NCI-H748 (cell line): ENCODE measurements at regions not wholly inside any gene's neighbourhood (a gene's known extent, or its start where the extent isn't known, plus 50 kb on each side); places are given as distances from the start of the nearest gene placed in this dataset.
A peak's percentile ranks its signal among the peaks of the same experiment; 100 is the strongest.

Experiments
- DNase-seq: peaks from one replicate; lab custom pipeline; 2025; ENCODE audit not compliant: unreplicated experiment; lab: John Stamatoyannopoulos, UW

DNA sequence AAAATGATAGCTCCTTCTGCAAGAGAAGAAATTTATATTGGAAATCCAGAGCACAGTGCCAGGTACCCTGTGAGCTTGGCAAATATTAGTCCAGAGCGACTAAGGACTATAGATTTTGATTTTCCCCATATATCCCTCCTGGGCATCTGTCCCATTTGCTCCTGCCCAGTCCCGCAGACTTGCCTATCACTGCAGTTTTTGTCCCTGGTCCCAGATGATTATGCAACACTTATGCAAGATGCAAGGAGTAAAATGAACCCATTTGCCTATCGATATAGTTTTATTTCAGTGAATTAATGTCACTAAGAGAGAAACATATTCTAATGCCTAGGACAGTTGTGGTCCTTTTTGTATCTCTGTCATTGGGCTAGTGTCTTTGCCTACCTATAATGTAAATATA lies 215.9 kb upstream of the BMP4 start:
- no peak for DNase-seq

DNA sequence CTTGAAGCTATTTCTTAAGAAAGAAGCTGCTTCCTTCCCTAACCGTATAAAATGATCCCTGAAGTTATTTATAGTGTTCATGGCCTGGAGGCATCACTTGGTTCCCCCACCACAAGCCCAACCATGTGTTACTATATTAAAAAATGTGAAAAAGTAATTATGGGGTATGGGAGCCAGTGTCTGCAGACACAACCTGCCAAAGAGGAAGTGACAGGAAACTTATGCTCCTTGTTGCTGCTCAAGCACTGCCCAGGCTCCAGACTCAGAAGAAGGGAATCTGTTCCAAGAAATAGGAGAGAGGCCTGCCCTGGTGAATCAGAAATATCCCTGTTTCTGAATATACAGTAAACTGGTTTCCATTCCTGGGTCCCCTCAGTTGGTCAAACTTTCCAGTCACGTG lies 217.2 kb upstream of the BMP4 start:
- no peak for DNase-seq

DNA sequence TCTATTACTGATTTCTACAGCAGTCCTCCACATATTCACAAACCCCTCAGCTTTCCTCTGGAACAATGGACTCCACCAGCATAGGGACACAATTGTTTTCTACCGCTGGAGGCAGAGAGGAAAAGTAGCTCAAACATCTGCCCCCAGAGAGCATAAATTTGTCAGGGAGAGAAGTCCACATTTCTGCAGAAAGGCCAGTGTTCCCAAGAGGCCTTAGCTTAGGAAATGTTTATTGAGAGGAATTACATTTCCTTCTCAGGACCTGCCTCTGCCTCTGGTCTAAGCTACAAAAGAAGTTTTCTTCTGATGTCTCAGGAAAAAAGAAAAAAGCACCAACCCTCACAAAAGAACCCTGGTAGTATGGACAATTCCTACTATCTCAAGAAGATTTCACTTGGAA lies 217.8 kb upstream of the BMP4 start:
- no peak for DNase-seq

DNA sequence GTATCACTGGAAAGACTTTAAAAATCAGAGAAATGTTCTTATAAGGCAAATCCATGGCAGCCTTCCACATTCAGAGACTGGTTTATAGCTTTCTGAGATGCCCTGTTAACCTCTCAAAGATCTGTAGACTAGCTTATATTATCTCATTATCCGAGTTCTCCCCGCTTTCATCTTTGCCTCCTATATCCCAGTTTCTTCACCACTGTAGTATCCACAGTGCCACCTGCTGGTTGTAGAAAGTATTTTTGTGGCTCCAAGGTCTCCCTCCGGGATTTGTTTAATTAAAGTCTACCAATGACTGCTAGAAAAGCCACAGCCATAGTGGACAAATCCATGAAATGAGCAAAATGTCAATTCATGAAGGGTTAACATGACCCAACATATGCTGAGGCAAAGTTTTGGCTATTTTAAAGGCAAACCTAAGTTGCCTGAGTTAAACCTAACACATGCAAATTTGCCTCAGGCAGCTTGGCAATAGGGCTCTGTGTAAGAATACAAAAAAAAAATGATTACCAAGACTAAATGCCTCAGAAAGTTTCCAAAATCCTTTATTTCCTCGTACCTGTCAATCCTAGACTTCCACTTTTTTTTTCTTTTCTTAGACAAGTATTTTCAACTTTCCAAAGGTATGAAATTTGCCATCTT lies 218.8 kb upstream of the BMP4 start:
- DNase-seq, result peak; percentile 68

DNA sequence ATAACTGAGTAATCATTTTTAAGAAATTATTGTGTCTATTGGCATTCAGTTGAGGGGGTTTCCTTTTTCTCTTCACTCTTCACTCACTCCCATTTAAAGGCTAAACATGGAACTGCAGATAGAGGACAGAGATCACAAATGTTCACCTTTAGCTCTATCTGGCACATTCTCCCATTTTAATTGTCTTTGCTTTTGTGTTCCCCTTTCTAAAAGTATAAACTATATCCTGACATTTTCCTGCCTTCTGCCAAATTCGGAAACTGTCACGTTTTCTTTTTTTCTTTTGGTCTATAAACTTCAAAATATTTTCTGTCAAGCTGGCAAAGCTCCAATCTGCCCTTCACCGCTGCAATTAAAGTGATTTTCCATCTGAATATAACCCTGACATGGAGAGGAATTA lies 219.8 kb upstream of the CDKN3 start:
- no peak for DNase-seq

DNA sequence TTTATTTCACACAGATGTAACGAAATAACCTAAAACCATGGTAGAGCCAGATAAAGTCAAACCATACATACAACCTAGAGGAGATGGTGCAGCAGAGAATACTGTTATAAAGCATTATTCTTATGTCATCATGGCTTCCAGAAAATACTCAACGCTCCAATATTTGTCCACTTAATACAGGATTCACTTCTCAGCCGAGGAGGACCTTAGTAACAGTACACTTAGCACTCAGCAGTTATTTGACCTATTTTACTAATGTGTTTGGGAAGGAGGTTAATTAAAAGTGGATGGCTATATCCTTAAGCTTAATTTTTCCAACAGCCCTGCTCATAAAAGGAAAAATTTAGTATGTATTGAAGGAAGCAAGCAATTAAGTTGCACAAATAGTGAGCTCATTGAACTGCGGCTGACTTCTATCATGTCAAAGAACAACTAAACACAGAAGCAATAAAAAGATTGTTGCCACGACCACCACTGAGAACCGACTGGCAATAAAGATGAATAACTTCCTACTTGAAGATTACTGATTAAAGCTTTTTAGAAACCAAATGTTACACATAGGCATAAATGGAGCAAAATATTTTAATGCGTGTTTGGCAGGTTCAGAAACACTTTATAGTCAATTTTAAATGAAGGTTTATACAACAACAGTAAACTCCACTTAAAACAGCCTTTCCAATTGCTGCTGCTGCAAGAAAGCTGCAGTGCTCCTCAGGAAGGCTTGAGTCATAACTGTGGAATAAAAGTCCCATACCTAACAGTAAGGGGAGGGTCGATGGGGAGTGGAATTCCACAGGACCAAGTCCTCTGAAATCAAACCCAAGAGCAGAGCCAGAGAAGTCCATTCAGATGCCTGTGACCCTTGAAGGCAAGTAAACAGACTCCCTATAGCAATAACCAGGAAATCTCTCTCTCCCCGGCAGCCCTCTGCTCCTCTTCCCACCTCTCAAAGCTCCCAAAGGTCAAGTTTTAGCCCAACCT lies 218.9 kb upstream of the CDKN3 start:
- peak; percentile 58 for DNase-seq

DNA sequence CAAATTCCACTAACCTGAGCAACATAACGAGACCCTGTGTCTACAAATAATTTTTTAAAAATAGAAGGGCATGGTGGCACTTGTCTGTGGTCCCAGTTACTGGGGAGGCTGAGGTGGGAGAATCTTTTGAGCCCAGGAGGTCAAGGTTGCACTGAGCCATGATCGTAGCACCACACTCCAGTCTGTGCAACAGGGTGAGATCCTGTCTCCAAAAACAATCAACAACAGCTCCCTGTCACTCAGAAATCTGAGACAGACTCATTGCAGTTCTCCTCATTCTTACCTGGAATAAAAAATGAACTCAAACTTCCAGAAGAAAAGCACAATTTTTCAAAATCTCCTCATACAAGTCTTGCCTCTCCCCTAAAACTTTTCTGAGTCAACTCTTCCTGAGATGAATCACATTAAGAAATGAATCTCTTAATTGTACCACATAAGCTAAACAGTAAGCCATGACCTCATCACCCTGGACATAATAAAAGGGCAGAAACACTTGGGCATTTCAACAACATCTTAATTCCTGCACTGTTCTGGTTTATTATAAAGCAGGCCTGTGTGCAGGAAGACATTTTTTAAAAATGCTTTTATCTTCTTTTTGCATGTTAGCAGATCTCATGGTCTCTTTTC lies 214.3 kb upstream of the CDKN3 start:
- no peak for DNase-seq

DNA sequence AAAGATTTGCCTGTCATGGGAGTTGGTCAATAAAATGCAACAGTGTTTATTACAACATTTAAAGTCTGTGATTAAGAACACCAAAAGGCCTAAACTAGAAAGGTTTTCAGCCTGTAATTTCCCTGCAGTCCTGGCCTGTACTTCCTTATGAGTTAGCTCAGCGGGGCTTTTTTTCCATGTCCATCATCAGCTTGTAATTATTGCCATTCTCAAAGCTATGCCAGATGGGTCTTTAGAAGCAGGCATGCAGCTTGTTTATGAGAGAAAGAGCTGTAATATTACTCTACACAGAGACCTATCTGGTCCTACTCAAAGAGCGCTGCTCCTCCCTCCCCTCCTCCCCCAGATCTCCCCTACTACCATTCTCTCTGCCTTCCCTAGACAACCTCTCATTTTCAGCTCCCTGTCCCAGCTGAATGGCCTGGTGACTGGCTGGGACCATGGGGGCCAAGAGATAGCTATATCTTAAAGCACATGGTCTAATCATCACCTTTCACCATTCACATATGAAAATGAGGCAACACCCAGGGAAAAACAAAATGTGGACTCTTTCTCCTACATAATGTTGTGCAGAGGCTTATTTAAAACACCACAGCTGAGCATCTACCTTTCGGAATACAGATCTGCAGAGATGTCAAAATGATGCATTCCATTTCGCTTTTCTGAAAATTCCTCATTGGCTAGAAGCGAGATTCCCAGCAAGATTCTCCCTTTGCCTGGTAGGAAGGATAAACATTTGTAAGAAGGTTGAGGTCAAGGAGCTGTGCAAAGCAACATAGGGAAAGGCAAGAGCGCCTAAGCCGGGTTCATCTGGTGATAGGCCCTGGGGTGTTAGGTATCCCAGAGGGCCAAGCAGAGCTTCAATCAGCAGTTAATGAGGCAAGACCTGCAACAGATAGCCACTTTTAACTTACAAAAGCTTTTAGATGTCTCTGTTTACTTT lies 209.7 kb upstream of the CDKN3 start:
- DNase-seq, result peak; percentile 44

DNA sequence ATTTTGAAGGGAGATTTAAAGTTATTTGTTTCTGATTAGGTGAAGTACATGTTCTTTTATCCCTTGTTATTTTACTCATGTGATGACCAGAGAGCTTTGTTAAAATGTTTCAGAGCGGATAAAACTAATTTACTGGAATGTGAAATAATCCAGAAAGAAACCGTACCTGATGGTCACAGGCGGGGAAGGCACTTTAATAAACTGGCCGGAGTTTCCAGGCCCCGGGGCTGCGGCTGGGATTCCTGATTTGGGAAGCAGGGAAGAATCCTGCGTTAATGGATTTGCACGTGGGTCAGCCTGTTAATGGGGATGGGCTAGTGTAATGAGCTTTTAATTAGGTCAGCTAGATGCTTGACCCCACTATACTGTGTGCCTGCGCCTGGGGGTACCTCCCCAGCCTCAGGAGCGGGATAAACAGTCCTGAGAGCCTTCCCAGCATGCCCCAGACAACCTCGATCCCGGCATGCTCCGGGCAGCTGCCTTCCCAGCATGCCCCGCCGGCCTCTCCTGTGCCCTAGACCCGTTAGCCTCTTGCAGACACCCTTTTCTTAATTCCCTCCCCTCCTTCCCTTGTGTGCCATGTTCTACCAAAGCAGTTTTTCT lies 208.6 kb upstream of the CDKN3 start:
- DNase-seq, result no peak

DNA sequence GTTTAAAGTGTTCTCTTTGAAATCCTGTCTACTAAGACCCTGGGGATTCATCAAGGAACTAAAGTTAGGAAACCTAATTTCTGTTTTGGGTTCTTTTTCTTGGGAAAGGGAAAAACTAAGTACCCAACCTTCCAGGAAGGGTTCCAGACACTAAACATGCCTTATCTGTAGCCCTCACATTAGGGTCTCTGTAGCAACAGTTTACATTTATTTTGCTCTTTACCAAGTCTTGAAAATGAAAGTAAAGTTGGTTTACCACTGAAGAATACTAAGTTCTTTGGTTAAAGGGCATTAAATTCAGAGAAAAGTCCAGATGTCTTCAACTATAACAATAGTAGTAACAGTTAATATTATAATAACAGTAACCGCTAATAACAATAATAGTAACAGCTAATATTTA lies 207.5 kb upstream of the CDKN3 start:
- no peak for DNase-seq

DNA sequence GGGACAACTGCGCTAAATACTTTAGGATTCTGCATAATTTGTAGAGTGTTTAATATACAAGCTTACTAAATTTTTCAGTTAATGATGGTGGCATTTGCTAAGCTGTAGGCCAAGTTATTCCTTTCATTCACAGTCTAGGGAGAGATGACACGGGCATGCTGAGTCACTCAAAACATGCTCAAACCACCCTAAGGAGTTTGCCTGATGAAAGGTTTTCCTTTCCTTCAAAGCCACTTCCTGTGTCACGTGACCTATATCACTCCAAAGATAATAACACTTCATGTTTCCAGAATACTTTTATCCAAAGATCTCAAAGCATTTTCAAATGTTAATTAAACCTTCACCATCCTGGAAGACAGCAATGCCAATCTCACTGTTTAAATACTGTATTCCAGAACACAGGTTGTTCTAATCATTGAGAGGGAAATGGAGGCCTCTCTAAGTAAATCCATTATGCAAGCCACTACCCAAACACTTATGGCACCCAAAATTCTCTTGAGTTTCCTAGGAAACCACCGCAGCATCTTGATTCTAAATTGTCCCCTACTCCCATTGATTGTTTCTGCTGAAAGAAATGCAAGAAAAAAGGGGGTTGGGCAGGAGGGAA lies 207.0 kb upstream of the CDKN3 start:
- no peak for DNase-seq

DNA sequence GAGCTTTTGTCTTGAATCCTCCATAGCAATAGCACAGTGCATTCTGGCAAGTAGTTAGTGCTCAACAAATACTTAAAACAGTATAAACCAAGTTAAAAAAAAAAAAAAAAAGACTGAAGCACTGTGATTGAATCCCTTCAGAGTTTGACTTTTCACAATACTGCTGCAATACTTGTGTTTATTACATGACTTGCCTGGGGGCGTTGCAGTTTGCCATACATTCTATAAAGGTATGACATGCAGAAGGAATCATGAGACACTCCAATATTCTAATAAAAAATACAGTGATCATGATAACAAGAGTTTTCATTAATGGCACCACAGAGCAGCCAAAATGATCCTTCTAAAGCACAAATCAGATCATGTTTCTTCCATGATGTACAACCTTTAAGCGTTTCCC lies 205.0 kb upstream of the CDKN3 start:
- no peak for DNase-seq

DNA sequence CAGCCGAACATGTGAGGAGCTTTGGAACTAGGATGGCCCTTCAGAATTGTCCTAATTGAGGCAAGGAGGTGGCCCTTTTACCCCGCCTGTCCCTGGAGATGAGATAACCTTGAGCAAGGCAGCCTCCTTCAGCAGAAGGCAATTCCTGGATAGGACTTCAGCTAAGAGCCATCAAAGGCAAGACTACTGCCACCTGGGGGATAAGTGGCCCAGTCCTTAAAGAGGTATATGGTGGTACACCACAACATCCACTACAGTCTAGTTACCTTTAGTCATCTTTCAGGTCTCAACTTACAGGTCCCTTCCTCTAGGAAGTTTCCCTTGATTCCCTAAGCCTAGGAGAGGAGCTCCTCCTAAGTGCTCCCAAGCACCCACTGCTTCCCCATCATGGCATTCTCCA lies 204.2 kb upstream of the CDKN3 start:
- DNase-seq, result no peak

DNA sequence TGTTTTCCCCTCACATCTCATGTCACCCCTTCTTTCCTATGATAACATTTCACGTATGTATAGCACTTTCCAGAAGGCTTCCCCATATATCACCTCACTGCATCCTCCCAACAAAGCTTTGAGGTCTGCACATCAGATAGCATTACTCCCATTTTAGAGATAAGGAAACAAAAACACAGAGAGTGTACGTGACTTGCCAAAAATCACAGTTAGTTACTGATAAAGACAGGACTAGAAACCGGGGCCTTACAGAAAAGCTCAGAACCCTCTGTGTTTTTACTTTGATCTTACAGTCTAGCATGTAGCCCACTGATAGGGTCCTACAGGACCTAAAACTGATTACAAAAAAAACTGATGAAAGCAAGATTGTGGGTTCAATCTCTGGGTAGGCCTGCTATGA lies 202.9 kb upstream of the CDKN3 start:
- no peak for DNase-seq

DNA sequence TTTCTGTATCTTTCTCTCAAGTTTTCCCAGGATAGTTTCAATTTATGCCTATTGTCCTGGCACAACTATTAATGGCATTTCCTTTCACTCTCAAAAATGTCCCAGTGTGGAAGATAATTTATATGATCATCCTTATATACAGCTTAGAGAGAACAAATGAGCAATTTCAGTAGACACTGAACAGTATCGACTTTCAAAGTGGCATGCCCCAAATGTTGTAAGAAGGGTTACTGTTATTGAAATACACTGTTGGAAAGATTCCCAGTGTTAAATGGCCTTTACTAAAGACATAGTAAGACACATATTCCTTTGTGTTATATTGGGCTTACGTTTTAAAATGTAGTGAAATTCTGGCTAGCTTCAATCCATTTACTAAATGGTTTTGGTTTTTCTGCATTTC lies 202.3 kb upstream of the CDKN3 start:
- no peak for DNase-seq

DNA sequence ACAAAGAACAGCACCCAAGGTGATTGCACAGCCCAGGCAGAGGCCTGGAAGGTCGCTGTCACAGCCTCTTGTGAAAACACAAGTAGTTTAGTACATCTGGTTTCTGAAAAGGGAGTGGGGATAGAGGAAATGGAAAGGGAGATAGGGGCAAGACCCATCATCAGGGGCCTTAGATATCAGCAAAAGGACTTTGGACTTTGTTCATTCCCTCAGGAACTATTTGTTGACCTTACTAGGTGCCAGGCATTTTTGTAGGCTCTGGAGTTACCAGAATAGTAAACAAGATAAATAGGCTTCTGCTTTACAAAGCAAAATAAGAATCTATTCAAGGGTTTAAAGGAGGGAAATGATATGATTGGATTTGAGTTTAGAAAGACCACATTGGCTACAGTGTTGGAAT lies 199.4 kb upstream of the CDKN3 start:
- DNase-seq, result no peak

DNA sequence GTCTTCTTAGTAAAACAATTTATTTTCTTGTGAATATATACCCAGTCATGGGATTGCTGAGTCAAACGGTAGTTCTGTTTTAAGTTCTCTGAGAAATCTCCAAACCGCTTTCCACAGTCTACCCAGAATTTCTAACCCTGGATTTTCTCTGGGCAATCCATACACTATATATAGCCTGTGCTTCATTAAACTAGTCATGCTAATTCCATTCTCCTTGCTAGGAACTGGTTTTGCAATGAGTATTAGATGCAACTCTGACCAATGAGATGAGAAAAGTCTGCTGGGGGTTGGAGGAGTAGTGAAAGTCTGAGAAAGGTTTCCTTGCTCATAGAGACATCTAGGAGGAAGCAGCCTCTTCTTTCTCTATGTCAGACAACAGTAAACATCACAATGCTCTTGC lies 196.1 kb upstream of the CDKN3 start:
- DNase-seq, result no peak

DNA sequence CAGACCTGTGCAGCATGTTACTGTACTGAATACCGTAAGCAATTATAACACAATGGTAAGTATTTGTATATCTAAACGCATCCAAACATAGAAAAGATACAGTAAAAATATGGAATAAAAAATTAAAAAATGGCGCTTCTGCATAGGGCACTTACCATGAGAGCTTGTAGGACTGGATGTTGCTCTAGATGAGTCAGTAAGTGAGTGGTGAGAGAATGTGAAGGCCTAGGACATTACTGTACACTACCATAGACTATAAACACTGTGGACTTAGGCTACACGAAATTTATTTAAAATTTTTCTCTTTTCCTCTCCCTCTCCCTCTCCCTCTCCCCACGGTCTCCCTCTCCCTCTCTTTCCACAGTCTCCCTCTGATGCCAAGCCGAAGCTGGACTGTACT lies 194.5 kb upstream of the CDKN3 start:
- no peak for DNase-seq

DNA sequence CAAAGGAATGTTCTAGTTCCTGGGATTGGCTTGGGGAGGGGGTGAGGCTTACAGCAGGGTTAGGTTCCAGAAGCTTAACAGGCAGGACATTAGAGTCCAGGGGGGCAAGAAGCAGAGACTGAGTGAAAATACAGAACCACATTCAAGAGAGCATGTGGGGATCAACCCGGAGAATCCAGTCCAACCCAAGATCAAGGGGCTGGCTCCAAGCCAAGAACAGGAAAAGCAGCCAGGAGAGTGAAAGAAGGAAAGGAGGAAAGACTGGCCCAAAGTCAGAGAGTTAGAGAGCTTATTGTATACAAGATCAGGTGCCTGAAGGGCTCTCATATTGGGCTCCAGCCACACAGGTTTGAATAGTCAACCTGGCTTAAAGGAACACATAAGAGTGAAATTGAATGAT lies 190.3 kb upstream of the CDKN3 start:
- no peak for DNase-seq

DNA sequence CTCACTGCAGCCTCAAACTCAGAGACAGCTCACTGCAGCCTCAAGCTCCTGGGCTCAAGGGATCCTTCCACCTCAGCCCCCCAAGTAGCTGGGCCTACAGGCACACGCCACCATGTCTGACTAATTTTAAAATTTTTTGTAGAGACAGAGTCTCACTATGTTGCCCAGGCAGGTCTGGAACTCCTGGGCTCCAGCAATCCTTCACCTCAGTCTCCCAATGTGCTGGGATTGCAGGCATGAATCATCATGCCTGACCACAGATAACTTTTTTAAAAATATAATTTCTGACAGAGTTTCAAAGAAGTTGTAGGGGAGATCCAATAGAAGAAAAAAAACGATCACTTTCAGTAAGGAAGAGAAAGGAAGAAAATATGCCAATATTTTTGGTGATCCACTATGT lies 189.7 kb upstream of the CDKN3 start:
- no peak for DNase-seq
